Cardiac muscle cell (in vitro differentiated cells and primary cell): ENCODE measurements at regions not wholly inside any gene's neighbourhood (a gene's known extent, or its start where the extent isn't known, plus 50 kb on each side); places are given as distances from the start of the nearest gene placed in this dataset.

Source experiments
- DNase-seq, 2 donors: peaks; one replicate each; pipeline versions ENCODE4 v3.0.0 to v3.0.0-alpha.2; 2010 to 2017; ENCODE audit warnings: low read depth in 1 of 2, low spot score in 1 of 2
- H3K27ac ChIP-seq: fragments of 200-600 bp; sonication (generic); 2 replicates; pipeline ENCODE4 v1.5.1; 2016
- H3K27me3 ChIP-seq: fragments of 200-600 bp; sonication (generic); 2 replicates; pipeline ENCODE4 v1.6.0; 2016; ENCODE audit warnings: control low read depth
- H3K36me3 ChIP-seq: fragments of 200-600 bp; sonication (generic); 2 replicates; pipeline ENCODE4 v1.5.1; 2016; ENCODE audit warnings: control low read depth
- H3K4me1 ChIP-seq: fragments of 200-600 bp; sonication (generic); 2 replicates; pipeline ENCODE4 v1.8.1; 2017; ENCODE audit warnings: low read depth, mild to moderate bottlenecking, mixed run types
- H3K4me3 ChIP-seq: fragments of 200-600 bp; sonication (generic); 2 replicates; pipeline ENCODE4 v1.5.1; 2016; ENCODE audit warnings: mild to moderate bottlenecking
- H3K9me3 ChIP-seq: fragments of 200-600 bp; sonication (generic); 2 replicates; pipeline ENCODE4 v1.5.1; 2017; ENCODE audit warnings: low read depth, mild to moderate bottlenecking, control low read depth
- CTCF ChIP-seq: IDR thresholded peaks from 2 replicates; pipeline ENCODE4 v1.5.1; 2012; ENCODE audit warnings: low read depth, mild to moderate bottlenecking, low read length

DNA sequence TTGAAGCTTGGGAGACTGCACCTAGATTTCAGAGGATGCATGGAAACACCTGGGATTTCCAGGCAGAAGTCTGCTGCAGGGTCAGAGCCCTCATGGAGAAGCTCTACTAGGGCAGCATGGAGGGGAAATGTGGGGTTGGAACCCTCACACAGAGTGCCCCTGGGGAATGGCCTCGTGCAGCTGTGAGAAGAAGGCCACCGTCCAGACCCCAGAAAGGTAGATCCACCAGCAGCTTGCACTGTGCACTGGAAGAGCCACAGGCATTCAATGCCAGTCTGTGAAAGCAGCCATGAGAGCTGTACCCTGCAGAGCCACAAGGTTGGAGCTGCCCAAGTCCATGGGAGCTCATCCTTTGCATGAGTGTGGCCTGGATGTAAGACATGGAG is 285.3 kb upstream of the FAM174A start:
- no peak overlapping the region for H3K4me3 ChIP-seq
- H3K4me1 ChIP-seq = no peaks in the 10 kb centered on the region
- H3K9me3 ChIP-seq = no peaks in the 10 kb centered on the region
- no peaks in the 10 kb centered on the region for H3K36me3 ChIP-seq
- H3K27me3 ChIP-seq = no peaks in the 10 kb centered on the region
- no peak for DNase-seq
- TF ChIP-seq CTCF = no peak
- H3K27ac ChIP-seq = no peak overlapping the region

DNA sequence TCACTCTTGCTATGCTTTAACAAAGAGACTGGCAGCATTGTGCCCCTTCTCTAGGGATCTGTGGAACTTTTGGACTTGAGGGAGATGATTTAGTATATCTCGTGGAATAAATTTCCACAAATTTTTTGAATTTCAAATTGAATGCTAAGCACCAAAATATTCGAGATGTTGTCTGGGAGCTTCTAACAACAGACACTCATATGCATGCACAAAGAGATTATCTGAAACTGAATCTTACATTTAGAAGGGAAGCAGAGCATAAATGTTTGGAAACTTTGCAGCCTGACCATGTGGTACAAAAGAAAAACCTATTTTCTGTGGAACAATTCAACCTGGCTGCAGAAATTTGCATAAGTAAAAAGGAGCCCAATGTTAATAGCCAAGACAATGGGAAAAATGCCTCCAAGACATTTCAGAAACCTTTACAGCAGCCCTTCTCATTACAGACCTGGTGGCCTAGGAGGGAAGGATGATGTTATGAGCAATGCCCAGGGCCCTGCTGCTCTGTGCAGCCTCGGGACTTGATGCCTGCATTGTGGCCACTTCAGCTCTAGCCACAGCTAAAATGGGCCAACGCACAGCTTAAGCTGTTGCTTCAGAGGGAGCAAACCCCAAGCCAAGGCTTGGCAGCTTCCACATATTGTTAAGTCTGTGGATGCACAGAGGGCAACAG is 285.8 kb upstream of the FAM174A start:
- DNase-seq = no peak
- no peak overlapping the region for H3K4me3 ChIP-seq
- H3K9me3 ChIP-seq = no peaks in the 10 kb centered on the region
- no peaks in the 10 kb centered on the region for H3K36me3 ChIP-seq
- H3K27me3 ChIP-seq = no peaks in the 10 kb centered on the region
- H3K27ac ChIP-seq = no peak overlapping the region
- no peak for TF ChIP-seq CTCF
- H3K4me1 ChIP-seq = no peaks in the 10 kb centered on the region

GRCh38 chr5:100232736-100233135 is 302.4 kb upstream of the FAM174A start:
- Histone ChIP-seq H3K36me3 (no peaks in the 10 kb centered on the region), H3K4me1 (no peaks in the 10 kb centered on the region), H3K9me3 (no peaks in the 10 kb centered on the region), H3K27me3 (no peaks in the 10 kb centered on the region), H3K4me3 (no peak overlapping the region), H3K27ac (no peak overlapping the region)
- no peak for DNase-seq
- TF ChIP-seq CTCF = no peak

DNA sequence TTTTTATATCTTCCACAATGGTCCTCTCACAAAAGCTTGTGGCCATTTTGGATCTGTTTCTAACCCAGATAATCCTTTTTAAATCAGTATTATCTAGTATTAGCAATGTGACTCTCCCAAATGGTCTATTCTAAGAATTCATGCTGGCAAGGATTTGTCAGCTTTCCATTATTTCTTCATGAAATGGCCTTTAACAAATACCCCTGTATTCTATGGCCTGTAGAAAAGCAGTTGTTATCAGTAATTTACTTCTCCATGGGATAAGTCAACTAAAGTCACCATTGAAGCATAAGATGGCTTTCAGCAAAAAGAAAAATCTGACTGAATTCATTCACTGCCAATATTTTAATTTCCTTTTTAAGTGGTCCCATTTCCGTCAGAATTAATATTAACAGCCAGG is 346.4 kb upstream of the FAM174A start:
- H3K9me3 ChIP-seq = no peaks in the 10 kb centered on the region
- H3K27ac ChIP-seq = no peak overlapping the region
- no peaks in the 10 kb centered on the region for H3K4me1 ChIP-seq
- H3K4me3 ChIP-seq = no peak overlapping the region
- no peak for TF ChIP-seq CTCF
- H3K27me3 ChIP-seq = no peaks in the 10 kb centered on the region
- no peaks in the 10 kb centered on the region for H3K36me3 ChIP-seq
- no peak for DNase-seq

DNA sequence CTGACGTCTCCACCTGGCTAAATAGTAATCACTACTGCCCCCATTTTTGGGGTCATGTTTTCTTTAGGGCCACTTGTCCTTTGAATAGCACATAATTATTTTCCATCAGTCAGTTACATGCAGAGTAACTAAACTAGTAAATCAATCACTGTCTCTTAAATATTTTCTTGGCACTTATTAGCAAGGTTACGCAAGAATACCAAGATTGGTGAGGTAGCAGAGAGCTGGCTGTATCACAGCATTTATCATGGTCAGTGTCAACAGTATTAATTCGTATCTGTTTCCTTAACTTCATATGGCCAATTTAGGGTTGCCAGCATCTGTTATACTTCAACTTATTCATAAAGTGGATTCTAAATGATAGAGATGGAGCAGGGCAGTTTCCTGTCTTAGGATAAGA is 346.8 kb upstream of the FAM174A start:
- H3K9me3 ChIP-seq = no peaks in the 10 kb centered on the region
- no peaks in the 10 kb centered on the region for H3K36me3 ChIP-seq
- no peak for DNase-seq
- H3K4me3 ChIP-seq = no peak overlapping the region
- no peaks in the 10 kb centered on the region for H3K27me3 ChIP-seq
- H3K4me1 ChIP-seq = no peaks in the 10 kb centered on the region
- no peak overlapping the region for H3K27ac ChIP-seq
- TF ChIP-seq CTCF = no peak
